CD14-positive monocyte (primary cell): ENCODE measurements at regions not wholly inside any gene's neighbourhood (a gene's known extent, or its start where the extent isn't known, plus 50 kb on each side); places are given as distances from the start of the nearest gene placed in this dataset.

Experiments
- DNase-seq, 3 donors: peaks; one replicate each; pipeline ENCODE4 v3.0.0-alpha.2; 2011 to 2022
- H2AFZ ChIP-seq: 2 replicates; pipeline ENCODE4 v1.6.0; 2012; ENCODE audit warnings: mild to moderate bottlenecking, low read depth, low read length, inconsistent platforms; ENCODE audit not compliant: insufficient read depth, poor library complexity, severe bottlenecking
- H3K27ac ChIP-seq, 2 donors: 1 replicate in 1 of 2; 2 replicates in 1 of 2; pipeline ENCODE4 v1.5.1; 2012 to 2013; ENCODE audit warnings: low read length in 2 of 2, control low read depth in 1 of 2, inconsistent platforms in 1 of 2, low read depth in 1 of 2, mild to moderate bottlenecking in 1 of 2
- H3K27me3 ChIP-seq, 2 donors: one replicate each; pipeline versions ENCODE4 v1.6.0 to v1.6.1; 2011 to 2013; ENCODE audit warnings: low read length in 2 of 2; ENCODE audit not compliant: control insufficient read depth in 2 of 2, insufficient read depth in 2 of 2
- H3K36me3 ChIP-seq, 2 donors: replicated peaks in 1 of 2; 1 replicate in 1 of 2; 2 replicates in 1 of 2; pipeline versions ENCODE4 v1.5.1 to v1.6.1; 2012 to 2013; ENCODE audit warnings: low read length in 2 of 2, control low read depth in 1 of 2, inconsistent platforms in 1 of 2, mild to moderate bottlenecking in 1 of 2; ENCODE audit not compliant: insufficient read depth in 2 of 2, control insufficient read depth in 1 of 2
- H3K4me1 ChIP-seq, 2 donors: 1 replicate in 1 of 2; 2 replicates in 1 of 2; pipeline versions ENCODE4 v1.5.1 to v1.6.1; 2012 to 2013; ENCODE audit warnings: low read length in 2 of 2, control low read depth in 1 of 2, inconsistent platforms in 1 of 2, mild to moderate bottlenecking in 1 of 2, moderate library complexity in 1 of 2; ENCODE audit not compliant: insufficient read depth in 2 of 2, control insufficient read depth in 1 of 2
- H3K4me2 ChIP-seq: replicated peaks from 2 replicates; pipeline ENCODE3; 2012; ENCODE audit warnings: low read length, moderate library complexity, mild to moderate bottlenecking; ENCODE audit not compliant: poor library complexity, severe bottlenecking; ENCODE audit errors: extremely low read depth
- H3K4me3 ChIP-seq, 3 experiments: fragments of 200-600 bp in 1 of 3; sonication (generic) in 1 of 3; replicated peaks in 1 of 3; 1 replicate in 2 of 3; 2 replicates in 1 of 3; pipeline ENCODE4 v1.5.1; 2011 to 2013; ENCODE audit warnings: low read length in 3 of 3, mild to moderate bottlenecking in 3 of 3, control low read depth in 2 of 3, low read depth in 2 of 3, inconsistent platforms in 1 of 3, moderate library complexity in 1 of 3
- H3K79me2 ChIP-seq: 2 replicates; pipeline ENCODE4 v1.6.0; 2012; ENCODE audit warnings: mild to moderate bottlenecking, control low read depth, inconsistent platforms, low read length, moderate library complexity; ENCODE audit not compliant: insufficient read depth
- H3K9ac ChIP-seq: 2 replicates; pipeline ENCODE4 v1.6.0; 2017; ENCODE audit warnings: low read length, mild to moderate bottlenecking; ENCODE audit not compliant: insufficient read depth, poor library complexity, severe bottlenecking
- H3K9me3 ChIP-seq, 2 donors: replicated peaks in 1 of 2; 1 replicate in 1 of 2; 2 replicates in 1 of 2; pipeline versions ENCODE4 v1.5.1 to v1.6.1; 2012 to 2013; ENCODE audit warnings: low read length in 2 of 2, control low read depth in 1 of 2; ENCODE audit not compliant: control insufficient read depth in 1 of 2, insufficient read depth in 1 of 2
- H4K20me1 ChIP-seq: 2 replicates; pipeline ENCODE4 v1.6.0; 2012; ENCODE audit warnings: mild to moderate bottlenecking, low read length, control low read depth, moderate library complexity; ENCODE audit not compliant: insufficient read depth
- H3K27ac Mint-ChIP-seq, 7 donors: one replicate each; pipeline ENCODE4 v1.8.0; 2020; ENCODE audit warnings: mild to moderate bottlenecking in 7 of 7, mixed read lengths in 7 of 7, moderate library complexity in 6 of 7, inconsistent platforms in 2 of 7
- H3K27me3 Mint-ChIP-seq, 3 donors: one replicate each; pipeline ENCODE4 v1.8.0; 2021 to 2022; ENCODE audit warnings: low read depth in 3 of 3, mild to moderate bottlenecking in 3 of 3, mixed read lengths in 3 of 3, moderate library complexity in 3 of 3, inconsistent platforms in 1 of 3
- H3K36me3 Mint-ChIP-seq, 2 donors: one replicate each; pipeline ENCODE4 v1.8.0; 2020; ENCODE audit warnings: mixed read lengths in 2 of 2, inconsistent platforms in 1 of 2, mild to moderate bottlenecking in 1 of 2
- H3K4me1 Mint-ChIP-seq: one replicate; pipeline ENCODE4 v1.8.0; 2020; ENCODE audit warnings: mild to moderate bottlenecking, mixed read lengths
- H3K4me3 Mint-ChIP-seq, 2 donors: one replicate each; pipeline ENCODE4 v1.8.0; 2020; ENCODE audit warnings: mild to moderate bottlenecking in 2 of 2, mixed read lengths in 2 of 2, moderate library complexity in 1 of 2
- H3K9me3 Mint-ChIP-seq, 7 donors: one replicate each; pipeline ENCODE4 v1.8.0; 2020 to 2022; ENCODE audit warnings: mixed read lengths in 7 of 7, mild to moderate bottlenecking in 6 of 7, moderate library complexity in 6 of 7, inconsistent platforms in 2 of 7
- CTCF ChIP-seq: fragments of 200-600 bp; IDR thresholded peaks from one replicate; pipeline ENCODE4 v1.8.0; 2022; ENCODE audit warnings: antibody characterized with exemption, mild to moderate bottlenecking
- WGBS: methylation state at CpG from one replicate; pipeline ENCODE4 v1.1.5; 2013; ENCODE audit warnings: missing lambda C conversion rate; ENCODE audit not compliant: insufficient coverage; 5-methylcytosine and 5-hydroxymethylcytosine counted together
- intact Hi-C, 2 donors: fragments of 100-400 bp; cut with micrococcal nuclease; formaldehyde crosslinking; loops; one replicate each; pipeline versions ENCODE4 v1.15.0 to v1.15.1; 2023

GRCh38 chr2:199197448-199197847, 260.3 kb downstream of the SATB2 start:
- H3K4me3 ChIP-seq, result no peak overlapping the region
- H3K36me3 Mint-ChIP-seq, result no peaks in the 10 kb centered on the region
- WGBS, result 100% methylated on average over 1 of the region's 1 CpG
- H3K36me3 ChIP-seq, result no peaks in the 10 kb centered on the region
- peaks cover 0 to 10% (median 2%) of the 10 kb centered on the region in 7 donors for H3K9me3 Mint-ChIP-seq
- no peaks in the 10 kb centered on the region for H4K20me1 ChIP-seq
- no peak for DNase-seq
- no peaks in the 10 kb centered on the region for H3K27me3 ChIP-seq
- no peak overlapping the region for H3K9ac ChIP-seq
- H3K4me3 Mint-ChIP-seq, result no peak overlapping the region
- H3K27ac Mint-ChIP-seq, result no peak overlapping the region
- H3K27me3 Mint-ChIP-seq, result no peaks in the 10 kb centered on the region
- H3K9me3 ChIP-seq, result no peaks in the 10 kb centered on the region
- H3K4me1 ChIP-seq, result no peaks in the 10 kb centered on the region
- H3K79me2 ChIP-seq, result no peaks in the 10 kb centered on the region
- H3K4me2 ChIP-seq, result no peak overlapping the region
- no peak overlapping the region for H2AFZ ChIP-seq
- intact Hi-C loops, result no loop called here
- no peaks in the 10 kb centered on the region for H3K4me1 Mint-ChIP-seq
- H3K27ac ChIP-seq, result no peak overlapping the region
- no peak for TF ChIP-seq CTCF

- Histone ChIP-seq H3K4me2 (no peak overlapping the region), H2AFZ (no peak overlapping the region), H3K79me2 (no peaks in the 10 kb centered on the region), H3K27ac (no peak overlapping the region), H3K4me1 (no peaks in the 10 kb centered on the region), H3K9me3 (no peaks in the 10 kb centered on the region), H3K9ac (no peak overlapping the region), H3K27me3 (no peaks in the 10 kb centered on the region), H3K36me3 (no peaks in the 10 kb centered on the region), H3K4me3 (no peak overlapping the region), H4K20me1 (no peaks in the 10 kb centered on the region)
- Mint-ChIP-seq H3K4me3 (no peak overlapping the region), H3K4me1 (no peaks in the 10 kb centered on the region), H3K36me3 (no peaks in the 10 kb centered on the region), H3K27me3 (no peaks in the 10 kb centered on the region), H3K27ac (no peak overlapping the region), H3K9me3 (peaks cover 0 to 8% (median 2%) of the 10 kb centered on the region in 7 donors)
- no peak for DNase-seq
- 83% methylated on average over 1 of the region's 3 CpGs for WGBS
- intact Hi-C loops, result no loop called here
- no peak for TF ChIP-seq CTCF
Observed at GRCh38 chr2:199196686-199197085, 261.1 kb downstream of the SATB2 start.
